Suprapubic skin (tissue), 3 donors: ENCODE measurements at regions not wholly inside any gene's neighbourhood (a gene's known extent, or its start where the extent isn't known, plus 50 kb on each side); places are given as distances from the start of the nearest gene placed in this dataset.
"Not testable (repeated sequence)": the region's sequence is repeated elsewhere in the genome, so short reads cannot be mapped to it uniquely, and the experiment has no call there.

Experiments
- POLR2A ChIP-seq, 2 donors: fragments of 450-650 bp; IDR thresholded peaks; one replicate each; pipeline ENCODE4 v1.6.1; 2017; ENCODE audit warnings: antibody characterized with exemption in 2 of 2, mild to moderate bottlenecking in 2 of 2, moderate library complexity in 2 of 2
- TF ChIP-seq, protein P1 (sequence below), 2 donors: fragments of 200-600 bp in 1 of 2; fragments of 450-650 bp in 1 of 2; sonication (generic) in 1 of 2; IDR thresholded peaks; one replicate each; pipeline ENCODE4 v1.5.1; 2016 to 2019; ENCODE audit warnings: antibody characterized with exemption in 2 of 2, mild to moderate bottlenecking in 1 of 2, moderate library complexity in 1 of 2

DNA sequence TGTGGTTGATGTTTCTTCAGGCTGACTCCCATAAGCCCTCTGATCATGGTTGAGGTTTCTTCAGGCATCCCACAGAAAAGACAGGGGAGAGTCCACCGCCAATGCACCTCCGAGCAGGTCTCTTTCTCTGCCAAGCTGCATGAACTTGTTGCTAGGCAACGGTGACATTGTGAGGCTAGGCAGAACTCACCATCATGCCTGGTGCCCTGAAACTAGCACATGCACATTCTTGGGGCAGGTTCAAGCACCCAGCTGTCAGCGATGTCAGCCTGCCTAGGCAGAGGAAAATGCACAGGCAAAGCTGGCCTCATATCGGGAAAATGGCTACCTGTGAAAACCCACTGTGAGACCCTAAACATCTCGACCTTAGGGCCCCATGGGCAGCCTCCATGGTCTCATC, 64.4 kb upstream of the TSPY4 start:
- TF ChIP-seq, protein P1, sequence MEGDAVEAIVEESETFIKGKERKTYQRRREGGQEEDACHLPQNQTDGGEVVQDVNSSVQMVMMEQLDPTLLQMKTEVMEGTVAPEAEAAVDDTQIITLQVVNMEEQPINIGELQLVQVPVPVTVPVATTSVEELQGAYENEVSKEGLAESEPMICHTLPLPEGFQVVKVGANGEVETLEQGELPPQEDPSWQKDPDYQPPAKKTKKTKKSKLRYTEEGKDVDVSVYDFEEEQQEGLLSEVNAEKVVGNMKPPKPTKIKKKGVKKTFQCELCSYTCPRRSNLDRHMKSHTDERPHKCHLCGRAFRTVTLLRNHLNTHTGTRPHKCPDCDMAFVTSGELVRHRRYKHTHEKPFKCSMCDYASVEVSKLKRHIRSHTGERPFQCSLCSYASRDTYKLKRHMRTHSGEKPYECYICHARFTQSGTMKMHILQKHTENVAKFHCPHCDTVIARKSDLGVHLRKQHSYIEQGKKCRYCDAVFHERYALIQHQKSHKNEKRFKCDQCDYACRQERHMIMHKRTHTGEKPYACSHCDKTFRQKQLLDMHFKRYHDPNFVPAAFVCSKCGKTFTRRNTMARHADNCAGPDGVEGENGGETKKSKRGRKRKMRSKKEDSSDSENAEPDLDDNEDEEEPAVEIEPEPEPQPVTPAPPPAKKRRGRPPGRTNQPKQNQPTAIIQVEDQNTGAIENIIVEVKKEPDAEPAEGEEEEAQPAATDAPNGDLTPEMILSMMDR (IDR thresholded peaks at IDR 0.05), result not testable (repeated sequence)
- TF ChIP-seq POLR2A (IDR thresholded peaks at IDR 0.05), result not testable (repeated sequence)
